Fibroblast of lung (primary cell): ENCODE measurements at regions not wholly inside any gene's neighbourhood (a gene's known extent, or its start where the extent isn't known, plus 50 kb on each side); places are given as distances from the start of the nearest gene placed in this dataset.

Experiments
- CTCF ChIP-seq, 2 donors: IDR thresholded peaks in 1 of 2; conservative IDR thresholded peaks in 1 of 2; 1 replicate in 1 of 2; 2 replicates in 1 of 2; pipeline ENCODE4 v1.5.1; 2011 to 2012; ENCODE audit warnings: low read length in 2 of 2, control low read depth in 1 of 2, inconsistent platforms in 1 of 2, low read depth in 1 of 2, mild to moderate bottlenecking in 1 of 2
- EZH2 ChIP-seq: IDR thresholded peaks from 2 replicates; pipeline ENCODE4 v1.5.1; 2012; ENCODE audit warnings: low read length, control low read depth, mild to moderate bottlenecking; ENCODE audit errors: missing control alignments

- TF ChIP-seq CTCF (conservative IDR thresholded peaks at IDR 0.05 in 1 of 2, IDR thresholded peaks at IDR 0.05 in 1 of 2; ENCODE audit: low read depth in 1 of 2, low read length in 2 of 2) (no peak), EZH2 (no peak)
Observed at GRCh38 chr22:46040471-46041465, 63.8 kb upstream of the WNT7B start.
